ENCODE measurements at regions not wholly inside any gene's neighbourhood (a gene's known extent, or its start where the extent isn't known, plus 50 kb on each side); places are given as distances from the start of the nearest gene placed in this dataset.

DNA sequence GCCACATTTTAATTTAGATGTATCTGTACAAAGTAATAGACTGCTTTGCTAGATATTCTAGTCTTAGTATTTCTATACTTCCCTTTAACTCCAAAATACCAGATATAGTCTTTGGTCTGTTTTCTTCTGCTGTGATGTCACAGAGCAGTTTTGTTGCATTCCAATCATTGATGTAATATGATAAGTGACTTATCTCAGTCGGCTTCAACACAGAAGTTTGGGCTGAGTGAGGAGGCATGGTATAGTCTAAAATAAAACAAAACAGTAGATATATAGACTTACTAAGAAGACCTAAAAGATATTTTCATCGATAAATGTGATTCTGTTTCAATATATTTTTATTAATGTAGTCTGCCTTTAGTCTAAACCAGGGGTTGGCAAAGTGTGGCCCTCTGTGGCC is 169.9 kb downstream of the DCK start:
- no peak for DNase-seq

DNA sequence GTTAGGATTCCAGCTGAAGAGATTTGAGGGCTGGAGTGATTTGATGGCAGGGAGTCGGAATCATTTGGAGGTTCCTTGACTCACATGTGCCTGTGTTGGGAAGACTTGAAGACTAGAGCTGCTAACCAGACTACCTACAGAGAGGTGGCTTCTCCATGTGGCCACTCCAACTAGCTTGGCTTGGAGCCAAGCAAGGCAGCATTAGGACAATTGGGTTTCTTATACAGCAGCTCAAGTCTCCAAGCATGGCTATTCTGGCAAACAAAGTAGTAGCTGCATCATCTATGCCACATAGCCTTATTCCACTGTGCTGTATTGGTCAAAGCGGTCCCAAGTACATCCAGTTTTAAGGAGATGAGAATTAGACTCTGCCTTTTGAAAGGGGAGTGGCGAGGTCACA is 171.7 kb upstream of the SLC4A4 start:
- DNase-seq, result no peak

DNA sequence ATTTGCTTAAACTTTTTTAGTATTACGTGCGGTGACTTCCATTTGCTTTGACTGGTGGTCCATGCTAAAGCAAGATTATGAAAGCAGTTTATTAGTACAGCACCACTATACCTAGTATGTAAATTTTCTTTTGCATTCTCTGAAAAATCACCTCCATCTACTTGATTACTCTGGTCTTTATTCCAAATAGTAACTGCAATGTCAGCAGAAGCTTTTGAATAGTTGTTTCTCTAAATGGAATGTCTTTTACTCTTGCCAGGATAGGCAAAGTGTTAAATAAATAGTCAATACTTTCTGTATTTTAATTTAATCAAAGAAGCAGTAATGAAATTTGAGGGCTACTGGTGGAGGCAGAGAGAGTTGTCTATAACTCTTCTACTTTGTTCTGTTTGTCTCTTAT is 167.2 kb upstream of the SLC4A4 start:
- no peak for DNase-seq

DNA sequence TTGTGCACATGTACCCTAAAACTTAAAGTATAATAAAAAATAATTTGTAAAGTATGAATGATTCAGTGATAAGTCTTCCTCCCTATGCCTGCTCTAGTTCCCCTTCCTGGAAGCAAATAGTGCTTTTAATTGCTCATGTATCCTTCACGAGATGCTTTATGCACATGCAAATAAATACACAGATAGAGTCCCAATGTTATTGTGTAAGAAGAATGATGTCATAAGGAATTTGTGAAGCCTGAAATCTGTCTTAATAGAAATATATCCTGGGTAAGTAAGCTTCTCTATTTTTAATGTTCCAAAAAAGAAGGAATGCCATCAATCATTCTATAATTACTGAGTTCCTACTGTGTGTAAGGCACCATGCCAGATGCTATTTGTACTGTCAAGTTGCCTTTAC is 157.5 kb upstream of the SLC4A4 start:
- no peak for DNase-seq

DNA sequence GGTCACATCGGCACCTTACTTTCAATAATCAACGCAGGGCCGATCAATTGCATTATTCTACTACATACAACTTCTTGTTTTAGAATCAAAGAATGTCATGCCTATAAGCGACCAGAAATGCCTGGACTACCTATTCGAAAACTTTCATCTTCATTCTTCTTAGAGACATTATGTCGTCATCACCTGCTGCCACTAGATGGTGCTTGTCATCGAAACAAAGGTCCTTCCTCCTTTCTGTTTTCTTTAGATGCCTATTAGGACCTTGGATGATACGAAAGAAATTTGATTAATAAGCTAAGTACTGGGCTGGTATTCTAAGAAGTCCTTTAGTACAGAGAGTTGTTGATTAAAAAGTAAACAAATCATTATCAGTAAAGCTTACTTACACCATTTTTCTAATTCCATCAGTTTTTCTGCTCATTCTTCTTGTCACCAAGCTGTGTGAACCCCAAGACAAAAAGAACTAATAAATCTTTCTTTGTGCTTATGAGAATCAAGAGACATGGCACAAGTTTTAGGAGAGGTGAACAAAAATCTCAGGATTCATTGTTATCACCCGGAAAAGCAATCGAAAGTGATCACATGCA is 154.5 kb upstream of the SLC4A4 start:
- peak; percentile 66 for DNase-seq

DNA sequence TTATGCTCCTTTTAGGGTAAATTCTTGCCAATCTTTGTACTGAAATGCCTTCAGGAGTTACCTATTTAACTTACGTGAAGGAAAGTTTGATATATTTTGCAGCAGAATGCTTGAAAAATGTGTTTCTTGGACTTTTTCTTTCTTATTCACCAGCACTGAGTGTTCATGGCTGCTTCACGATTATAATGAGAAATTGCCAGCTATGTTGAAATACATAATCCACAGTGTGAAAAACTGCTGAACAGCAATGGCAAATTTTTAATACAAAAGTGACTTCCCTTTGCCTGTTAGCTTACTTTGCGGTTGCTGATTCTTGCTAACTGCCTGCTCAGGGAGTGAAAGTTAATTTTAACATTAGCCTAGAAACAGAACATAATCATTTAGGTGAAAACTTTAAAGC is 153.8 kb upstream of the SLC4A4 start:
- no peak for DNase-seq

DNA sequence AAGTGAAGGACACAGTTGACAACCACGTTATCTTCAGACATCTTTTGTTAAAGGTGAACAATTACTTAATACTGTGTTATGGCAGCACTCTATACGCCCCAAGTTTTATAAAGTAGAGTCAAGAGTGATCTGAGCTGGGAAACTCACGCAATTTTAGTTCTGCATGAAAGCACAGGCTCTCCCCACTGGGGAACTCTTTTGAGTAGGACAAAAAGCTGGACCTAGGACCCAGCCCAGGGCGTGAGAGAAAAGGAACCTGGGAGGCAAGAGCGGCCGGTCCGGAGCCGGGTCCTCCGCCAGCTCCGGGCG is 152.6 kb upstream of the SLC4A4 start:
- DNase-seq, result no peak

DNA sequence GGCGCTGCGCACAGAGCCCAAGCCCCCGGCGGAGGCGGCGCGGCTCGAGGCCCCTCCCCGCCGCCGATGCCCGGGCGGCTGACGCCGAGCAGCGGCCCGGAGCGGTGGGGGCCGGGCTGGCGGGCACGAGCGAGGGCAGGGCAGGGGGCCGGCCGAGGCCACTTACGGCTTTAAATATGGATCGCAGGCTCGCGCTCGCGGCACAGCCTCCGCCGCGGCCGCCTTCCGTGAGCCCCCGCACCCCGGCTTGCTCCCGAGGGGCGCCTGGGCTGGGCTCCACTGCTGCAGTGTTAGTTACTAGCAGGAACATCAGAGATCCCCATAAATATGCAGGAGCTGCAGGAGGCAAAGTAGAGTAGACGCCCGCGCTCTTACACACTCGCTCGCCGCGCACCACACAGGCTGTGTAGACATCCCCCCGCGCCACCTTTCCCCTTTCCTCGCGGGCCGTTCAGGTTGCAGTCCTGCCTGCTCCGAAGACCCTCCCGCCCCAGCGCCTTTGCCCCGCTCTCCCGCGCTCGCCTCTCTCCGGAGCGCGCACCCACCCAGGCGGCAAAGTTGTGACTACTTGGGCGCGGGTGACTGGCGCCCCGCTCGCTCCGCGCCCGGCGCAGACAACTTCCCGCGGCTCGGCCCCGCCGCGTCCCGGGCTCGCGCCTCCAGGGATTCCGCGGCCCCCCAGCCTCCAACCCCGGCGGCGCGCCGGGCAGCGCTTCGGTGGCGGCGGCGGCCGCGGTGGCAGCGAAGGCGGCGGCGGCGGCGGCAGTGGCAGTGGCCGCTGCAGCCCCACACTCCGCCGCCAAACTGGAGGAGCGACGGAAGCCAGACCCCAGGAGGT is 152.0 kb upstream of the SLC4A4 start:
- DNase-seq, result peak; percentile 10

DNA sequence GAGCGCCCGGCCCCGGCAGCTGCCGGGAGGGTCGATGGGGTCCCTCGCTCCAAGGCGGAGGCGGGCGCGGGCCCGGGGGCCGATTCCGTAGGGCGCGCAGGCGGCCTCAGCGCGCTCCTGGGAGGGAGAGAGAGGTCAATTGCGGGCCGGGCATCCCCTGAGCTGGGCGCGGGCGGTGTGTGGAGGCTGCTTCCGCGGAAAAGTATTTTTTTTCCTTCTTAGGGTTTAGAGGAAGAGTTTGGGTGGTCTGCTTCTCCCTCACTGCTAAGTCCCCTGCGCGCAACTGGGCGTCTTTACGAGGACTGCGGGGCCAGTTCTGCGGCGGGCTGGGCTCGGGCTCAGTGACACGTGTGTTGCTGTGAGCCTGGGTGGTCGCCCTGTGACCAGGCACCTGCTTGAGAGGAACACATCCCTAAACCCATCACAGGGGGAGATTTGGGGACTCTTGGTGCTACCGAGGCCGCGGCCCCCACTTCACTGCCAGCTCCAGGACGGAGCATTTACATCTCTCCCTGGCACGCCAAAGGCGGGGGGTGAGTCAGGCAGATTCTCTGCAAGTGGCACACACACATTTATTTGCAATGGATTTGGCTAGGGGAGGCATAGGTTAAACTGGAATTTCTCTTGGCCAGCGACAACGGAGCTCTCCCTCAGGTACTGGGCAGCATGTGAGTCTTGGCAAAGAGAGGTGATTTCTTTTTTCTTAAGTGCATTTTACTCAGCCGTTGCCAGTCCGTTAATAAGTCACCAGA is 151.2 kb upstream of the SLC4A4 start:
- DNase-seq, result no peak

DNA sequence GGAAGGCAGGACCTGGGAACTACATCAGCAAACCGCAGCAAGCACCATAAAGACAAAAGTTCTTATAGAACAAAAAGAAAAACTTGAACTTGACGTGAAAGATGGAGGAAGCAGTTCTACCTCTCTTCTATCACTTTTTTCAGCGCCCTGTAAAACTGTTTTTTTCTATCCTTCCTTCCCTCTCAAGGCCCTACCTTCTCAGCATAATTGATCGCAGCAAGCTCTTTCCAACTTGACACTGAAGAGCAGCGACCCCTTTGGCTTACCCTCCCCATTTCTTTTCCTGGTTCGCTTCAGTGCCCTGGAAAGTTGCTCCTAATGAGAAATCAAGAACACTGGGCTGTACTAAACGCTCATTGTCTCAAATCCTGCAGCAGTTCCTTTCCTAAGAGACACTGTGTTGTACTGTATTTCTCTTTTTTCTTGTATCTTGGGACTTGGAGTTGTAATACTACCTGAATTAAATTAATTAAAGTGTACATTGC is 150.6 kb upstream of the SLC4A4 start:
- DNase-seq, result no peak

DNA sequence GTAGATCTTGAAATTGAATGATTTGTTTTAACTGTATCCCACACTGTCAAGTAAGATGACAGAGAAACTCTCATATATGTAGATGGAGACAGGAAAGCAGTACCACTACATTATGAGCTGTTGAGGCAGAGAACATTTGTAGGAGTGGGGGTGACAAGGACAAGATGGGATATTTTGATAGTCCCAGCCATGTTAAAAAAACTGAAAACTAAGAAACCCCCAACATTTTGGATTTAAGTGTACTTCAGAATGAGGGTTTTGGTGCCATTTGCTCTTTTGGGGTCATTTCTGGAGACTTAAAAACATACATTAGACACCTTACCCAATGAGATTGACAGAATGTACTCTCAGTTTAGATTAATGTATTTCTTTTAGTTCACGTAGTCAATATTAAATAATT is 149.9 kb upstream of the SLC4A4 start:
- DNase-seq, result no peak

DNA sequence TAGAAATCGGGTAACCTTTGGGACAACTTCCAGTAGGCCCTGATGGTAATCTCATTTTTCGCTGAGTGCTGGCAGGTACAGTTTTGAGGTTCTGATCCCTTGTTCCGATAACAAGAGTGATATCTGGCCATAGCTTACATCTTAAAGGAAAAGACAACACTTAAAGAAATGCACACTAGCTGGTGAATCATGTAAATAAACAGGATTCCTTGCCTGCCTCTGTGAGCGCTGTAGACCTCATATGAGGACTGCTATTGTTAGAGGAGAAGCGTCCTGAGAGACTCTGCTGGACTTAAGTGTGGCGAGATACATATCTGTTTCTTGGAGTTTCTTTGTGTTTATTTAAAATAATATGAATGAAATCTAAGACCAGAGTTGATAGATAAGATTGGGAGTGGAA is 149.3 kb upstream of the SLC4A4 start:
- DNase-seq, result no peak

DNA sequence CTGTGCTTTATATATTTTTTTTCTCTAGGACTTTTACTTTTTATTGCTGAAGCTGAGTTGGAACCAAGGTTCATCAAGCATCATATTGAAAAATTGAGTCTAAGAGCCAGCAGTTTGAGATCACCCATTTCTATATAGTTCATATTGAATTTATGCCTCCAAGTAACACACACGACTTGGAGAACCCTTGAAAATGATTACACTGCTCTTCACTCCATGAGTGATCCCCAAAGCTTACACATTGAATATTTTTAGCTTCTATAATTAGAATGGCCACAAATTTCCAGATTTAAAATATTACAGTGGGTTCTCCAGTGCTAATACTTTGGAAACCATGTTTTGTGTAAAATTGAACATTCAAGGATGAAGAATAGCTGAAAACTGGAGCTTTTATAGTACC is 144.4 kb upstream of the SLC4A4 start:
- DNase-seq, result no peak

DNA sequence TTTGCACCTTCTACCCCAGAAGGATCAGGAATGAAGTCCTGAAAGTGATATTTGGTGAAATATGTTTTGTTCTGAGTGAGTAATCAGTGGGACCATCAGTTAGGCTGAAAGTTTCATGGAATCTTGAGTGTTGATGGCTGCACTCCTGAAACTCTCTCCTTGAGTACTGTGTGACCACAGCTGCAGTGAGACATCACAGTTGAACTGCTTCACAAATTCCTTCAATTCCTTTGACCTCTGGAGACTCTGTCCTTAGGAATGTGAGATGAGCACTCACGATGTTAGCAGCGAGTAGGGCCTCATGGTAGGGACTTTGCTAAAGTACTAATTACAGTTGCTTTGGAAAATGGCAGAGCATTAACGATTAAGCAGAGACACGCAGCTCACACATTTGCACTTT is 142.9 kb upstream of the SLC4A4 start:
- no peak for DNase-seq

DNA sequence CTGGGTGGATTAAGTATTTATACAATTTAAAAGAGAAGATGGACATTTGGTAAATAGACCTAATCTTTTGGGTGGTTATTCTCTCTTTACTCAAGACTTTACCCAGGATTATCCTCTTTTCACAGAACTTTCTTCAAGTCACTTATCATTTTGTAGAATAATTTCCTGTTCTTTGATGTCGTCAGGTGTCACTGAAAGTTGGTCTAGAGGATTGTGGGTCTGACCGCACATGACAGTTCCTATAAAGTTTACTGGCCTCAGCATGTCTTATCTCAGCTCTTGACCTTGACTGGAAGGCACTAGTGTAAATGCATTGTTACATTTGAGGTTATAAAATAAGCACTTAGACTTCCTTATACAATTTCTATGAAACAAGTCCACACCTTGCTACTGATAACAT is 139.9 kb upstream of the SLC4A4 start:
- DNase-seq, result no peak

DNA sequence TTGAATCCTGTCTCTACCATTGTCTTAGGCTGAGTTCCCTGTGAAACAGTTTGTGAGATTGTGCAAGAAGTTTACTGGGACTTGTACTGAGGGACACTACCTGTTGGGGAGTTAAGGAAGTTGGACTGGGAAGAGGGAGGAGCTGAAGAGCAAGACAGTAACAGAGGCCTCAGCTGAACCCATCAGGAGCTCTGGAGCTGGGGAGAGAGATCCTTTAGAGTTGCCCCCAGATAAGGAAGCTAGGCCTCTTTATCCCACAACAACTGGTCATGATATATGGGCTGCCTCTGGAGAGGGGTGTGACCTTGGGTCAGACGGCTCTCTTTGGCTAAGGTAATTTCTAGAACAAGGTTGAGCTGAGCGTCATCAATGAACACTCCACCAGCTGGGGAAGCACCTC is 137.8 kb upstream of the SLC4A4 start:
- no peak for DNase-seq

DNA sequence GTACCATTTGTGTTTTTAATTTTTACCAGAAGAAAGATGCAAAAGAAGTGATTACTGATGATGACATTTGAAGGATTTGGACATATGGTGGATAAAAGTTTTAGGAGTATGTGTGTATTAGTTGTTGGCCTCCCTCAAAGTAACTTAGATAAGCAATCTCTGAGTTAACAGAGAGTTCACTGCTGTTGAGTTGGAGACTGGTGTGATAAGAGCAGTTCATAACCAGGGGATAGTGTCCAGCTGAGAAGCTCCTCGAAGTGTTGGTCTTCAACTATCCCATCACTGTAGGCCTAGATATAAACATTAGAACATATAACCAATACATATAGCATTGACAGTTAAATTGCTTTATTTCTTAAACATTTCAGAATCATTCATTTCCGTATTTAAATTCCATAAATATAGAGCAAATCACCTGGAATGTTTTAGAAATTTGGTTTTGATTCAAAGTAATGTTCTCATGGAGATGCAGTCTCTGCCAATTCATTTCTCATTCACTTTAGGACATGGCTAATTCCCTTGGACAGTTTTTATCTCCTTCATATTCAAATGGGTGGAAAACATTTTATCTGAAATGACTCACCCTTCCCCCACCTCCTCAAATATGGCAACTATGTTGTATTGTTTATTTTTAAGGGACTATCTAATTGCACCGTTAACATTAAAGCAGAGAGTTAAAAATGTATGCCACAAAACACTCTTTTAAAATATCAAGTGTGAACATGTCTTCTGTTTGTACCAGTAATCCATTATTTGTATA is 136.8 kb upstream of the SLC4A4 start:
- DNase-seq, result no peak

DNA sequence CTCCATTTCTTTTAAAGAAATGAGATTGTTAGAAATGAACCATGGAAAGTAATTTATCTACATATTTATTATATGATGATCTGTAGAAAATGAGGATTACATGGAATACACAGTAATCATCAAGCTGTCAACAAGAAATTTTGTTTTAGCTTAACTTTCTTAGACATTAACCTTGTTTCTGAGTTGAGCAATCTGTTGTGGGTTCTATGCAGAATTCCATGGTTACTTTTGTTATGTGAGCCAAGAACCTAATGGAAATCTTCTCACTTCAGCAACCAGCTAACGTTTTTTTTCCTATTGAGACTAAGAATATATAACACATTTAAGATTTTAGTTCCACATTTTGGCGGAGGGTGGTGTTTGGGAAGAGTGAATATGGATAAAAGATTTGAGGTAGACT is 136.1 kb upstream of the SLC4A4 start:
- no peak for DNase-seq

DNA sequence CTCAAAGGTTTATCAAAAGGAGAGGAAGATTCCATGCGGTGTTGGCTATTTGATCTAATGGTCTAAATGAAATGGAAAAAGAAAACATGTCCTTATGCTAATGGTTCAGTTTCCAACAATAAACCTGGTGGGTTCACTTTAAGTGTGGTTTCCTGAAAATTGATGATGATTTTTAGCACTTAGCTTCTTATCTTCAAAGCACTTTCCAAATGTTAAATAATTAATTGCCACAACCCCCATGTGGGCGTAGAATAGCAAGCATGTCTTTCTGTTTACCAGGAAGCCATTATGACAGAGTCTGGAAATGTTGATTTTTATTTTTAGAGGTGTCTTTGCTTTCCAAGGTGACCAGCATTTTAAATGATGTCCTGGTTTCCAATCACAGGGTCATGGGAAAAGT is 134.8 kb upstream of the SLC4A4 start:
- no peak for DNase-seq

DNA sequence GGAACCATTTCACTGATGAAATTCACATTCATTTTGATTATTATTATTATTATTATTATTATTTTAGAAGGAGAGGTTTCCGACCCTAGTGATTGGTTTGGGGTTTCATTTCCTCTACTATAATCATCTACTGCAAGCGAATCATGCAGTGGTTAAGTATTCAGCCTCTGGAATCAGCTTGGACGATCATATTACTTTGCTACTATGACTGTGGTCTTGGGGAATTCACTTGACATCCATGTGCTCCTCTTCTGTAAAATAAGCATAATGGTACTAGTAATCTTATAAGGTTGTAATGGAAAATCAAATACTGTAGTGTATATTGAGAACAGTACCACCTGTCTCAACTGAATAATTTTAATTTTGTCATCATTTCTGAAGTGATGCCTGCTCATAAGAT is 132.1 kb upstream of the SLC4A4 start:
- DNase-seq, result no peak

DNA sequence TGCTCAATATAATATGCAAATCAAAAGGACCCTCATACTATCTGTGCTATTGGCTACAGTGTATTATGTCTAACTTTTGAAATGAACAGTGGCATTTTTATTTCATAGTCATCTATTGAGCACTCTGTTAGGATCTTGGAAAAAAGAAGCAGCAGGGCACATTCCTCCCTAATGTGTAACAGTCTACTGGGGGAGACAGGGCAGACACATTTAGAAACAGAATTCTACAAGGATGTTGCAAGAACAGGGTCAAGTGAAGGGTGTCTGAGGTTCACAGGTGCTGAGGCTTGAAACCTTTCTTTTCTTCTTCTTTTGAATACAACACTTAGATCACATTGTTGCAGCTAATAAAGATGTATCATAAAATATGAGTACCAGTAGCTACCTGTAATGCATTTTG is 129.7 kb upstream of the SLC4A4 start:
- DNase-seq, result no peak

DNA sequence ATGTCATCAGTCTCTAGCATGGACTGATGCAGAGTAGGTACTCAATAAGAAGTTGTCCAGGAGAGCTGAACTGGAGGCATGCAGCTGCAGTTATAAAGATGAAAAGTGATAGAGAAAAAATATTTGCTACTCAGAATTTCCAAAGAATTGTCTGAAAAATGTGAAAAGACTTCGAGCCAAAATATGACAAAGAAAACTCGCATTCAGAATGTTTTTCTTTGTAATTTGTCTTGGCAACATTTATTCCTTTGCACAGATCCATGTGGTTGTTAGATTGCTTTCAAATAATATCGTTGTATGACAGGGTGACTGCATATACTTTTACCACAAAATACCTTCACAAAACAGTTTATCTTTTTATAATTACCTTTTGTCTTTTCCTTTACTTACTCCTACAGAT is 128.0 kb upstream of the SLC4A4 start:
- DNase-seq, result no peak

DNA sequence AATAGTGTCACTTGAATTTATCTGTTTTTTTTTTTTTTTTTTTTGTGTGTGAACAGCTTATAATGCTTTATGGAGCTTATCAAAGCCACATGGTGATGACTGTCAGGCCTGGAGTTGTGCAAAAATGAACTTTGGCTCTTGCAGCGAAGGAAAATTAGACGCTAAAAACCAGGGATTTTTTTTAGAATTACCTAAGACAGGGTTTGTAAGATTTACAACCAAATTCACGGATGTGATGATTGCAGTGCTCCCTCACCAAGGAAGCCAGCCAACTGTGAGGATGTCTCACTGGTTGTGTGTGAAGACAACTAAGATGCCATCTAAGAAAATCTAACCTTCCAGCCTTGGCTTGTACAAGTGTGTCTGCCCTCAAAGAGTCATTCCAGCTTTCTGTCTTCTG is 127.1 kb upstream of the SLC4A4 start:
- DNase-seq, result no peak

DNA sequence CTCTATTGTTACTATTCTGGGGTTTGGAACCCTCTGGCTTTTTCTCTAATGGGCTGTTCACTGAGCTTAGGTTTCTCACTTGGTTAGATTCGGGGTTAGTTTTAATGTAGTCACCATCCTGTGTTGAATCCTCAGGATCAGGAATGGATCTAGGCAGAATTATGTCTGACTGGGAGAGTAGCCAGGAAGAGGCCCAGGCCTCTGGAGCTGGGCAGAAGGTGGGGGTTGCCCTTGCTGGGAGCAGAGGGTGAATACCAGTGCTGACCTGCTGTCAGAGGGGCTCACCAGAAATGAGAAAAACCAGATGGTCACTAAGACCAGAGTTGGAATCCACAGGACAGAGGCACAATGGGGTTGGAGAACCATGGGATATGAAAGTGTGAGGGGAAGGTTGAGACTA is 126.6 kb upstream of the SLC4A4 start:
- no peak for DNase-seq
